Fibroblast of lung (primary cell): ENCODE measurements at regions not wholly inside any gene's neighbourhood (a gene's known extent, or its start where the extent isn't known, plus 50 kb on each side); places are given as distances from the start of the nearest gene placed in this dataset.

Source experiments
- DNase-seq, 2 donors: peaks; one replicate each; pipeline versions ENCODE4 v3.0.0 to v3.0.0-alpha.2; 2010; ENCODE audit warnings: low read depth in 2 of 2
- H2AFZ ChIP-seq: 2 replicates; pipeline ENCODE4 v1.5.1; 2012; ENCODE audit warnings: low read length, control low read depth, inconsistent platforms
- H3K27ac ChIP-seq: 2 replicates; pipeline ENCODE4 v1.5.1; 2011; ENCODE audit warnings: low read length, control low read depth; ENCODE audit not compliant: insufficient read depth
- H3K27me3 ChIP-seq: 2 replicates; pipeline ENCODE4 v1.5.1; 2011; ENCODE audit warnings: mild to moderate bottlenecking, low read length; ENCODE audit not compliant: control insufficient read depth, insufficient read depth
- H3K36me3 ChIP-seq: 2 replicates; pipeline ENCODE4 v1.5.1; 2011; ENCODE audit warnings: low read length; ENCODE audit not compliant: control insufficient read depth, insufficient read depth
- H3K4me1 ChIP-seq: 2 replicates; pipeline ENCODE4 v1.5.1; 2011; ENCODE audit warnings: low read length; ENCODE audit not compliant: control insufficient read depth, insufficient read depth; ENCODE audit errors: extremely low read depth
- H3K4me2 ChIP-seq: 2 replicates; pipeline ENCODE4 v1.5.1; 2011; ENCODE audit warnings: low read length, control low read depth; ENCODE audit not compliant: insufficient read depth; ENCODE audit errors: extremely low read depth
- H3K4me3 ChIP-seq, 4 experiments: fragments of 200-600 bp in 1 of 4; sonication (generic) in 1 of 4; replicated peaks in 1 of 4; 2 replicates each; pipeline ENCODE4 v1.5.1; 2011 to 2016; ENCODE audit warnings: low read length in 4 of 4, low read depth in 3 of 4, mild to moderate bottlenecking in 3 of 4, control low read depth in 2 of 4, inconsistent platforms in 1 of 4, mixed read lengths in 1 of 4; ENCODE audit not compliant: insufficient read depth in 1 of 4; ENCODE audit errors: control extremely low read depth in 1 of 4
- H3K79me2 ChIP-seq: 2 replicates; pipeline ENCODE4 v1.5.1; 2012; ENCODE audit warnings: mild to moderate bottlenecking, low read length, inconsistent platforms; ENCODE audit not compliant: control insufficient read depth, insufficient read depth
- H3K9ac ChIP-seq: 2 replicates; pipeline ENCODE4 v1.5.1; 2011; ENCODE audit warnings: mild to moderate bottlenecking, low read length, control low read depth; ENCODE audit not compliant: insufficient read depth
- H3K9me3 ChIP-seq: 2 replicates; pipeline ENCODE4 v1.5.1; 2012; ENCODE audit warnings: low read depth, low read length; ENCODE audit not compliant: control insufficient read depth, insufficient read depth
- H4K20me1 ChIP-seq: 2 replicates; pipeline ENCODE4 v1.5.1; 2011; ENCODE audit warnings: low read length; ENCODE audit not compliant: control insufficient read depth, insufficient read depth; ENCODE audit errors: extremely low read depth
- CTCF ChIP-seq, 2 donors: IDR thresholded peaks in 1 of 2; conservative IDR thresholded peaks in 1 of 2; 1 replicate in 1 of 2; 2 replicates in 1 of 2; pipeline ENCODE4 v1.5.1; 2011 to 2012; ENCODE audit warnings: low read length in 2 of 2, control low read depth in 1 of 2, inconsistent platforms in 1 of 2, low read depth in 1 of 2, mild to moderate bottlenecking in 1 of 2
- EZH2 ChIP-seq: IDR thresholded peaks from 2 replicates; pipeline ENCODE4 v1.5.1; 2012; ENCODE audit warnings: low read length, control low read depth, mild to moderate bottlenecking; ENCODE audit errors: missing control alignments

GRCh38 chr12:33654313-33654712 is 214.7 kb upstream of the SYT10 start:
- H3K9me3 ChIP-seq, result no peaks in the 10 kb centered on the region
- no peaks in the 10 kb centered on the region for H3K79me2 ChIP-seq
- no peak overlapping the region for H3K4me3 ChIP-seq
- DNase-seq, result no peak
- no peak overlapping the region for H2AFZ ChIP-seq
- H3K4me2 ChIP-seq, result no peak overlapping the region
- no peaks in the 10 kb centered on the region for H3K36me3 ChIP-seq
- no peak overlapping the region for H3K9ac ChIP-seq
- no peak overlapping the region for H3K27ac ChIP-seq
- no peaks in the 10 kb centered on the region for H4K20me1 ChIP-seq
- H3K4me1 ChIP-seq, result no peaks in the 10 kb centered on the region
- H3K27me3 ChIP-seq, result no peaks in the 10 kb centered on the region
- no peak for TF ChIP-seq EZH2
- TF ChIP-seq CTCF (conservative IDR thresholded peaks at IDR 0.05 in 1 of 2, IDR thresholded peaks at IDR 0.05 in 1 of 2; ENCODE audit: low read depth in 1 of 2, low read length in 2 of 2), result no peak

- Histone ChIP-seq H3K79me2 (no peaks in the 10 kb centered on the region), H3K9ac (no peak overlapping the region), H4K20me1 (no peaks in the 10 kb centered on the region), H3K27ac (no peak overlapping the region), H3K4me2 (no peak overlapping the region), H3K27me3 (no peaks in the 10 kb centered on the region), H3K36me3 (no peaks in the 10 kb centered on the region), H3K9me3 (no peaks in the 10 kb centered on the region), H3K4me3 (no peak overlapping the region), H2AFZ (no peak overlapping the region), H3K4me1 (no peaks in the 10 kb centered on the region)
- TF ChIP-seq EZH2, result no peak
- TF ChIP-seq CTCF (conservative IDR thresholded peaks at IDR 0.05 in 1 of 2, IDR thresholded peaks at IDR 0.05 in 1 of 2; ENCODE audit: low read depth in 1 of 2, low read length in 2 of 2), result no peak
- no peak for DNase-seq
These were observed 223.5 kb upstream of the SYT10 start for GRCh38 chr12:33663000-33663654.

- Histone ChIP-seq H3K9me3 (no peaks in the 10 kb centered on the region), H2AFZ (no peak overlapping the region), H4K20me1 (no peaks in the 10 kb centered on the region), H3K4me3 (no peak overlapping the region), H3K9ac (no peak overlapping the region), H3K36me3 (no peaks in the 10 kb centered on the region), H3K4me1 (no peaks in the 10 kb centered on the region), H3K27ac (no peak overlapping the region), H3K79me2 (no peaks in the 10 kb centered on the region), H3K27me3 (no peaks in the 10 kb centered on the region), H3K4me2 (no peak overlapping the region)
- DNase-seq, result no peak
- TF ChIP-seq CTCF (conservative IDR thresholded peaks at IDR 0.05 in 1 of 2, IDR thresholded peaks at IDR 0.05 in 1 of 2; ENCODE audit: low read depth in 1 of 2, low read length in 2 of 2) (no peak), EZH2 (no peak)
These were observed 229.7 kb upstream of the SYT10 start for GRCh38 chr12:33669349-33669748.
